ENCODE measurements at regions not wholly inside any gene's neighbourhood (a gene's known extent, or its start where the extent isn't known, plus 50 kb on each side); places are given as distances from the start of the nearest gene placed in this dataset.
A peak's percentile ranks its signal among the peaks of the same experiment; 100 is the strongest.

DNA sequence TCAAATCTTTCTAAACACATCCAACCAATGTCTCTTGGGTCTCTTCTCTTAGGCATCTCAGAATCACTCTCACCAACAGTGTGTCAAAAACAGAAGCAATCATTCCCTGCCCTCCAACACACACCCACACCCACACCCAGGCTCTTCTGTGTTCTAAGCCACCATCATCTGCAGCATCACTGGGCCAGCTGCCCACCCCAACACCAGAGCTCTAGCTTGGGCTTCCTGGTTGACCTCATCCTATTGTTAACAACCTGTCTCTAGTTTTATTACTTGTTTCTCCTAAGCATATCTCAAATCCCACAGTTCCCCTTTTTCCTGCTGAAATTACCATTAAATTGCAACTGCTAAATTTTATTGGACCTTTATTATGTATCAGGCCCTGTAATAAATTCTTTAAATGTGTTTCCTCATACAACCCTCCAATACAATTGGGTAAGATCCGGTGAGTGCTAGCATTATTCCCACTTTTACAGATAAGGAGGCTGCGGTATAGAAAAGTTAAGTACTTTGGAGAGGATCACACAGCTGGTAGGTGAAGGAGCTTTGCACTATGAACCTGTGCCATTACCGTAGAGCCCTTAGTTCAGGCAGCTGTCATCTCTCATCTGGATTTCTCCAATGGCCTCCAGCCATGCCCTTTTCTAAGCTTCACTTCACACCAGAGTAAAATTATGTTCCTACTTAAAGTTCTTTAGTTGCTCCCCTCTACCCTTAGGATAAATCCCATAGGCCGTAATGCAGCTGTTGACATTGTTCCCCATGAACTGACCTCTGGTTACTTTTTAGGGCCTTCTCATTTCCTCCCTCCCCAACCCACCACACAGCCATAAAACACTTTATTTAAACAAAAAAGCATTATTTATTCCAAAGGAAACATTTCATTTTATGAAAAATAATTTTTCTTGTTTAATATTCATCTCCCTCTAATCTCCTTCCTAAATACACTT, 227.7 kb downstream of the B3GLCT start:
- no peak for DNase-seq (ENCODE audit: low spot score)
- ATAC-seq (ENCODE audit: low FRiP score), result no peak
- TF ChIP-seq, protein P1, sequence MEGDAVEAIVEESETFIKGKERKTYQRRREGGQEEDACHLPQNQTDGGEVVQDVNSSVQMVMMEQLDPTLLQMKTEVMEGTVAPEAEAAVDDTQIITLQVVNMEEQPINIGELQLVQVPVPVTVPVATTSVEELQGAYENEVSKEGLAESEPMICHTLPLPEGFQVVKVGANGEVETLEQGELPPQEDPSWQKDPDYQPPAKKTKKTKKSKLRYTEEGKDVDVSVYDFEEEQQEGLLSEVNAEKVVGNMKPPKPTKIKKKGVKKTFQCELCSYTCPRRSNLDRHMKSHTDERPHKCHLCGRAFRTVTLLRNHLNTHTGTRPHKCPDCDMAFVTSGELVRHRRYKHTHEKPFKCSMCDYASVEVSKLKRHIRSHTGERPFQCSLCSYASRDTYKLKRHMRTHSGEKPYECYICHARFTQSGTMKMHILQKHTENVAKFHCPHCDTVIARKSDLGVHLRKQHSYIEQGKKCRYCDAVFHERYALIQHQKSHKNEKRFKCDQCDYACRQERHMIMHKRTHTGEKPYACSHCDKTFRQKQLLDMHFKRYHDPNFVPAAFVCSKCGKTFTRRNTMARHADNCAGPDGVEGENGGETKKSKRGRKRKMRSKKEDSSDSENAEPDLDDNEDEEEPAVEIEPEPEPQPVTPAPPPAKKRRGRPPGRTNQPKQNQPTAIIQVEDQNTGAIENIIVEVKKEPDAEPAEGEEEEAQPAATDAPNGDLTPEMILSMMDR (IDR thresholded peaks at IDR 0.05), result no peak

DNA sequence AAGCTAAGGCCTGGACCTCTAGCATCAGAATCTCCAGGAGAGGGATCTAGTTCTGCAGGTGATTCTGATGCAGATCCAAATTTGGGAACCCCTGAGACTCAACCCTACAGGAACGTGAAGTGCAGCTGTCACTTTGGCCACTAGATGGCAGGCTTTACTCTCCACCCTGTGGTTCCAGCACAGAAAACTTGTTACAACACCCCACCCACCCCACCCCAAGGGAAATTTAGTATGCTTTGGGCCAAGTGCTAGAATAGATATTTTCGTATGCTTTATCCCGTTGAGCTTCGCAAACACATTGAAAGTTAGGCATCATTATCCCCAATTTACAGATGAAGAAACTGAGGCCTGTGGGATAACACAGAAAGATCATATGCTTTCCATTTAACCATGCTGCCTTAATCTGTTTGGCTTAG, 232.0 kb downstream of the B3GLCT start:
- TF ChIP-seq, protein P1 (IDR thresholded peaks at IDR 0.05), result no peak
- ATAC-seq (ENCODE audit: low FRiP score) (no peak), DNase-seq (ENCODE audit: low spot score) (peak; percentile 56)

DNA sequence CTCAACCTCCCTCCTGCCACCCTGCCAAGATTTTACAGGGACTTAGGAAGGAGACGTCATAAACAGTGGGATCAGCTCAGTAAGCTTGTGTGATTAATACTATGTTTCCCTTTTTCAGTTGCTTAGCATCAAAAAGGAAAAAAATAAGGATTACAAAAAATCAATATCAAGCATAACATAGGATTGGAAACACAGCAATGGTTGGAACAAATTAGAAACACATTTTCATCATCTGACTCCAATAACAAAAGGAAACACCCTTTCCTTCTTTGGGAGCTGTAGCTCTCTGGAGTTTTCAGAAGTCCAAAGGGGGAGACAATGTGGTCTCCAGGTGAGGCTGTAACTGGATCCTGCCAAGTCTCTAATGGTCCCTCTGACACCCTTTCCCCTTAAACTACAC, 233.4 kb downstream of the B3GLCT start:
- no peak for ATAC-seq (ENCODE audit: low FRiP score)
- DNase-seq (ENCODE audit: low spot score), result no peak
- TF ChIP-seq, protein P1 (IDR thresholded peaks at IDR 0.05), result no peak

DNA sequence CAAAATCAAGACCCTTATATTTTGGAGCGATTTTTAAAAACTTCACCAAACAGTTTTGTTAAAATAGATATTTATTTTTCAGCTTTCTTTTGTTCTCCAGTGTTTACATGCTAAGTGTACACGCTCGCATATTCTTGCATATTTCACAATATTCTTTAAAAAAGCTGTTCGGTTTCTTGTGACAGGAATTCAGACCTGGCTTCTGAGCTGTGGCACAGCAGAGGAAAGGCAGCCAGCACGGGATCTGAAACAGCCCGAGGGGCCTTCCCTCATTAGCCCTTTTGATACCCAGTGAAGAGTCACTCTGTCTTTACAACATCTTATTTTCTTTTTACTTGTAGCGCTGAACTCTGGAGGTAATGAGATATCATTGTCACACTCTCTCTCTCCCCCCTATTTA, 234.0 kb downstream of the B3GLCT start:
- no peak for DNase-seq (ENCODE audit: low spot score)
- TF ChIP-seq, protein P1 (IDR thresholded peaks at IDR 0.05), result no peak
- no peak for ATAC-seq (ENCODE audit: low FRiP score)

DNA sequence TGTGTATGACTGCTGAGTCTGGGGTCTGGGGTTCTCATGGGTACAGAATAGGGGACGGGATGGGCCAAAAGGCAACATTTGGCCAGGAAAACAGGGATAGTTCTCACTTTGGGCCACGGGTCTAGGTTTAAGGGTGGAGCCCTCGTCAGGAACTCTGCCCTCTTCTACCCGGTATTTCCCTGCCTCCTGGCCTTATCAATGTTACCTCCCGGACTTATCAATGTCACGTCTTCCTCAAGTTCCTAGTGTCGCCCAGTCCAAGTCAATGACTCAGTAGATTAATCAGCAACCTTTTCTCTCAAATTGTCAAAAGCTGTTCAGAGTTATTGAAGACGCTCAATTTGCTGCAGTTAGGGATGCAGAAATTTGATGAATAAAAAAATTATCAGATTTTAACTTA, 234.8 kb downstream of the B3GLCT start:
- ATAC-seq (ENCODE audit: low FRiP score) (no peak), DNase-seq (ENCODE audit: low spot score) (no peak)
- TF ChIP-seq, protein P1 (IDR thresholded peaks at IDR 0.05), result no peak

DNA sequence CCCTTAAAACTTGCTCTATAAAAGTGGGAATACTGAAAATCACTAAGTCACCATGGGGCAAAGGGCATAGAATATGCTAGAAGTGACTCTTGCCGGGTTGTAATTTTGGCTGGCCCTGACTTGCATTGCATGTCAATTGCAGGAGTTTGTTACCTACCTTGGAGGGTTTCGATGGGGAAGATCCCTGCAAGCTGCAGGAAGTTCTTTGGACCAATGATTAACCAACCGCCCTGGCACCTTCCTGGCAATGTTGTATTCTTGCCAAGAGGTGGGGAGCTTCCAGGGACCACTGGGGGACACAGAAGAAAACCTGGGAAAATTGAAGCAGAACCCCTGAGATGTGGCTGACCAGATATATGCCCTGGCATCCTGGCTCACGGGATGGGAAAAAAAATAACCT, 235.8 kb downstream of the B3GLCT start:
- no peak for DNase-seq (ENCODE audit: low spot score)
- ATAC-seq (ENCODE audit: low FRiP score), result no peak
- TF ChIP-seq, protein P1 (IDR thresholded peaks at IDR 0.05), result no peak

DNA sequence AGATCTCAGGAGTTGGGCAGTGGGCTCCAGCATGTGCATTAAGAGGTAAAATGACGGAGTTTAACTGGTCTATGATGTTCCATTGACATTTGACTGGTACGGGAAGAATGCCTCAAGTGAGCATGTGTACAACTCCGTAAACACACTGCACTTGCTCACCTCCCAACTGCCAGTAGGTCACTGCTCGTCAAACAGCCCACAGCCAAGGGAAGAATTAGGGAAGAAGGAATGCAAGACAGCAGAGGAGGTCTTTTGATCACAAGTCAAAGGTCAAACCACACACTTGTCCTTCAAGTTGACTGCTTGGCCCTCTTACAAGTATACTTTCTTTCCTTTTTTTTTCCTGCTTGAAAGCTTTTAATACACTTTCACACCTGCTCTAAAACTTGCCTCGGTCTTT, 236.7 kb downstream of the B3GLCT start:
- ATAC-seq (ENCODE audit: low FRiP score), result no peak
- DNase-seq (ENCODE audit: low spot score), result no peak
- TF ChIP-seq, protein P1 (IDR thresholded peaks at IDR 0.05), result no peak

Data from omental fat pad (tissue), 3 donors.